SK-N-MC (cell line): ENCODE measurements at regions not wholly inside any gene's neighbourhood (a gene's known extent, or its start where the extent isn't known, plus 50 kb on each side); places are given as distances from the start of the nearest gene placed in this dataset.

Source experiments
- DNase-seq: peaks from one replicate; pipeline ENCODE4 v3.0.0-alpha.2; 2011; ENCODE audit warnings: low read depth, low spot score
- H3K27ac ChIP-seq: fragments of 200-600 bp; sonication (generic); 2 replicates; pipeline ENCODE4 v1.5.1; 2016; ENCODE audit warnings: mixed run types
- H3K36me3 ChIP-seq: fragments of 200-600 bp; sonication (generic); 2 replicates; pipeline ENCODE4 v1.6.1; 2017; ENCODE audit warnings: antibody characterized with exemption, low read length, mixed read lengths; ENCODE audit not compliant: insufficient read depth
- H3K4me3 ChIP-seq: fragments of 200-600 bp; sonication (generic); 2 replicates; pipeline ENCODE4 v1.5.1; 2016
- H3K9ac ChIP-seq: fragments of 200-600 bp; sonication (generic); 2 replicates; pipeline ENCODE4 v1.8.0; 2017; ENCODE audit warnings: mixed run types, mixed read lengths; ENCODE audit not compliant: insufficient read length
- H3K9me3 ChIP-seq: fragments of 200-600 bp; sonication (generic); 2 replicates; pipeline ENCODE4 v1.6.1; 2017; ENCODE audit warnings: low read depth, mild to moderate bottlenecking, antibody characterized with exemption, low read length, moderate library complexity, mixed read lengths
- EZH2 ChIP-seq: fragments of 200-600 bp; sonication (generic); IDR thresholded peaks from one replicate; pipeline ENCODE4 v1.6.1; 2017; ENCODE audit warnings: antibody characterized with exemption
- FOXP2 ChIP-seq: optimal IDR thresholded peaks from 2 replicates; pipeline ENCODE3; 2011; ENCODE audit warnings: mild to moderate bottlenecking, moderate library complexity; ENCODE audit not compliant: insufficient read depth; ENCODE audit errors: extremely low read length, control extremely low read depth
- POLR2AphosphoS5 ChIP-seq: IDR thresholded peaks from 2 replicates; pipeline ENCODE4 v1.6.1; 2012; ENCODE audit warnings: mild to moderate bottlenecking, low read depth, low read length, borderline replicate concordance

DNA sequence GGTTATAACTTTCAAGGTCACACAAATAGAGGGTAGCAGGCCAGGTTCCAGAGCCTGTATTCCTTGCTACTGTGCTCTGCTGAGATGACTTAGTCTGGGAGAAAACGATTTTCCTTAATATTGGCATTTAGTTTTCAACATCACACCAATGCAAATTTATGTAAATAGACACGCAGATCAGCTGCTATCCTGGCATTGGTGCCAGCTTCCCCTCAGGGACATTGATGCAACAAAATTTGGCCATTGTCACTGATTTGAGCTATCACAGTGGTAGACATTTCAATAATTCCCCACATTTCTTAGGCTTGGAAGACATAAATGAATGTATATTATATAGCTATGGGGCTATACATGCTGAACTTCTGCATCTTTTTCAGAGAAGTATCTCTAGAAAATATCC lies 71.6 kb upstream of the ASTN2 start:
- no peak overlapping the region for H3K9ac ChIP-seq
- no peak overlapping the region for H3K27ac ChIP-seq
- no peak overlapping the region for H3K4me3 ChIP-seq
- no peak for DNase-seq
- TF ChIP-seq FOXP2 (no peak), POLR2AphosphoS5 (no peak), EZH2 (no peak)
- no peaks in the 10 kb centered on the region for H3K36me3 ChIP-seq
- no peaks in the 10 kb centered on the region for H3K9me3 ChIP-seq

DNA sequence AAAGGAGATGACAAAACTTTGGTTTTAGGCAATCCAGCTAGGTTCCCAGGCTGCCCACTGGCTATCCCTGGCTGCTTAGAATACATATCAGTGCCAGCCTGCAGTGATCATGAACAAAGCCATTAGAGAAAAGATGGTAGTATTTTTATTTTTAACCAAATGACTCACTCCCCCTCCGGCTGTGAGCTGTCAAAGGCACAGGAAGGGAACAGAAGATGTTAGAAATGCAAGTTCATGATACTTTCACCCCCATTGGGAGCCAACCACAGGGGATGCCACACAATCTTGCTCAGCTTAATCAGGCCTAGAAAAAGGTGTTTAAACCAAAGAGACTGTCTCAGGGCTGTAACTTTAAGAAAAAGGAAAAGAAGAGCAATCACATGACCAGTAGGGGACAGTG lies 70.3 kb upstream of the ASTN2 start:
- Histone ChIP-seq H3K4me3 (no peak overlapping the region), H3K9me3 (no peaks in the 10 kb centered on the region), H3K36me3 (no peaks in the 10 kb centered on the region), H3K9ac (no peak overlapping the region), H3K27ac (no peak overlapping the region)
- DNase-seq, result no peak
- no peak for TF ChIP-seq EZH2
- TF ChIP-seq FOXP2, result no peak
- no peak for TF ChIP-seq POLR2AphosphoS5

DNA sequence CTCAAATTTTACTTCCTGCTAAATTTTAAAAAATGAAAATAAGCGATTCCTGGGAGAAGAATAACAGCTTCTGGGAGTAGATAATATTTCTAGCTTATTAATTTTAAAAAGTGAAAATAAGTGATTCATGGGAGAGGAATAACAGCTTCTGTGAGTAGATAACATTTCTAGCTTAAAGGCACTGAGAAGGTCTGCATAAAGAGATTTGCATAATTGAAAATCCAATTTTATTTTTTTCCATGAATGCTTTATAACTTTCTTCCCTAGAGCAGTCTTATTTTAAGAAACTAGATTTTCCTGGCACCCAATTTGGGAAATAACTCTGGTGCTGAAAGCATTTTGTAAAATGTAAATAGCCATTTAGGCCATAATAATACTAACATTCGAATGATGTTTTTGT lies 65.9 kb upstream of the ASTN2 start:
- no peak overlapping the region for H3K4me3 ChIP-seq
- no peak overlapping the region for H3K9ac ChIP-seq
- no peaks in the 10 kb centered on the region for H3K36me3 ChIP-seq
- TF ChIP-seq FOXP2, result no peak
- no peak for TF ChIP-seq EZH2
- no peak for TF ChIP-seq POLR2AphosphoS5
- no peak for DNase-seq
- no peak overlapping the region for H3K27ac ChIP-seq
- H3K9me3 ChIP-seq, result no peaks in the 10 kb centered on the region

DNA sequence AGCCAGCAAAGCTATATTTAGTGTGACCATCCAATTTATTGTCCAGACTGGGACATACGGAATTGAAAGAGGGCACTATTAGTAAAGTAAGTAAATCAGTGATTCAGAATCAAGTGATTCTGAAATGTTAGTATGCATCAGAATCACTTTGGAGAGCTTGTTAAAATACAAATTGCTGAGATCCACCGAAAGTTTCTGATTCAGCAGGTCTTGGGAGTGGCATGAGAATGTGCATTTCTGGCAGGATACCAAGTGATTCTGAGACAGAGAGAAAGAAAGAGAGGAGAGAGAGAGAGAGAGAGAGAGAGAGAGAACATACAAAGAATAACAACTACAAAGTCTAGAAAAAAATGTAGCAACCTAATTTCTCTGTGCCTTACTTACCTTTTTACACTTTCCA lies 65.4 kb upstream of the ASTN2 start:
- no peaks in the 10 kb centered on the region for H3K36me3 ChIP-seq
- no peak for TF ChIP-seq FOXP2
- no peak for DNase-seq
- H3K27ac ChIP-seq, result no peak overlapping the region
- H3K9me3 ChIP-seq, result no peaks in the 10 kb centered on the region
- no peak overlapping the region for H3K4me3 ChIP-seq
- no peak overlapping the region for H3K9ac ChIP-seq

DNA sequence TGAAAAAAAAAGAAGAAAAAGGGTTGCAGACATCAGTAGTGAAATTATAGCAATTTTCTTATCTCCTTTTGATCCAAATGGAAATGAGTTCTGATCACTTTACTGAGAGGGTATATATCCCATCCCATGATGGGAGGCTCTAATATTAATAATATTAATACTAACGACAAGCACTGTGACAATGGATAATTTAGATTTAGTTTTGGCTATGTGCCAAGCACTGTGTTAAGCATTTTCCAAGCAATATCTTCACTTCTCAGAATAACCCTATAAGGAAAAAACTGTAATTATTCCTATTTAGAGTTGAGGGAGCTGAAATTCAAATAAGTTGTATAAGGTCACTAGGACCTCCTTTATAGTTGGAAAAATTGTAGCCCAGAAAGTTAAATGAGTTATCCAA lies 58.4 kb upstream of the ASTN2 start:
- no peak for DNase-seq
- H3K4me3 ChIP-seq, result no peak overlapping the region
- H3K36me3 ChIP-seq, result no peaks in the 10 kb centered on the region
- TF ChIP-seq EZH2 (no peak), POLR2AphosphoS5 (no peak), FOXP2 (no peak)
- H3K9ac ChIP-seq, result no peak overlapping the region
- H3K27ac ChIP-seq, result no peak overlapping the region
- H3K9me3 ChIP-seq, result no peaks in the 10 kb centered on the region

DNA sequence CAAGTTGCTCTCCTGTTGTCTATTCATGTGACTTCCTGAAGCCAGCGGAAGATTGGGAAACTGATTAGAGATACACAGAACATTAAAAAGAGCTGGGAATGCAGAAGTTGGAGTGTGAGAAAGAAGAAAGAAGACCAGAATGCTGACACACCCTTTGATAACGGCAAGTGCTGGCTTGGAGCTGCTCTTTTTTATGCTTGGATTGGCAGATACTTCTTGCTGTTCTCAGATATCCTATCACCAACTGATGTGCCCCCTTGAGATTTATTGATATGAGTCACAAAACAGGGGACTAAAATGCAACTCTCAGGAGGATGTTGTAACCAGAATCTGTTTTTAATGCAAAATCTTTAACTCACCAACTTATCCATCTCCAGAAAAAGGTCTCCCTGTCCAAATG lies 56.0 kb upstream of the ASTN2 start:
- Histone ChIP-seq H3K9ac (no peak overlapping the region), H3K27ac (no peak overlapping the region), H3K36me3 (no peaks in the 10 kb centered on the region), H3K9me3 (no peaks in the 10 kb centered on the region), H3K4me3 (no peak overlapping the region)
- DNase-seq, result no peak
- TF ChIP-seq FOXP2 (no peak), EZH2 (no peak), POLR2AphosphoS5 (no peak)

DNA sequence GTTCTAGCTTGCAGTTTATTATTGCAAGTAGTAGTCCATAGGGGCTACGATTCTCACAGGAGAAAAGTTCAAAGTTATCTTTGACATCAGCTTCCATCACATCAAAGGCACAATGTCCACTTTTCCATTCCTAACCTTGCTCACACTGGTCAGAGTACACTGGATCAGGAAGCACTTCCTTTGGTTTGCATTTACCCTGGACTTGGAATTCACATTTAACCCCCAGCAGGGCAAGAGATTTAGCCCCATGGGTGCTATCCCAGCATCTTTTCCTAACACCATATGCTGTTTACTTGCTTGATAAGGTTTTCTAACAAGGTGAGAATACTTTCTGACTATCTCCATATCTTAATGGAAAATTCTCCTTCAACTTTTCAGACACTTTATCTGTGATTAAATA lies 55.6 kb upstream of the ASTN2 start:
- Histone ChIP-seq H3K9me3 (no peaks in the 10 kb centered on the region), H3K4me3 (no peak overlapping the region), H3K36me3 (no peaks in the 10 kb centered on the region), H3K9ac (no peak overlapping the region), H3K27ac (no peak overlapping the region)
- no peak for DNase-seq
- no peak for TF ChIP-seq FOXP2
- TF ChIP-seq EZH2, result no peak
- TF ChIP-seq POLR2AphosphoS5, result no peak

DNA sequence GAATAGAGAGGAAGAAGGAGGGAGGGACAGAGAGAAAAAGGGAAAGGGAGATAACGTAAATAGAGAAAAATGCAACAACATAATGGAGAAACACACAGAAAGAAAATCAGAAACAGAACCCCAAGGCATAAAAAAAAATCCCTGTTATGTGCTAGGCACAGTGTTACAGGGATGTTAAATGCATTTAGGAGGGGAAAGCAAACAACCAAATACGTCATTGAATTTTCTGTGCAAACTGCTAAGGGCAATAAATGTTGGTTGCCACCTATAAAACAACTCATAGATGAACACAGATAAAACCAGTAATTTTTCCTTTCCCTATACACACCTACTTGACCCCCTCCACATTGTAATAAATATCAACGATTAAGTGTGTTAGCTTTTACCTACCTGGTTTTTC lies 51.3 kb upstream of the ASTN2 start:
- TF ChIP-seq EZH2 (no peak), FOXP2 (no peak), POLR2AphosphoS5 (no peak)
- H3K36me3 ChIP-seq, result no peaks in the 10 kb centered on the region
- no peak overlapping the region for H3K27ac ChIP-seq
- no peaks in the 10 kb centered on the region for H3K9me3 ChIP-seq
- no peak for DNase-seq
- no peak overlapping the region for H3K4me3 ChIP-seq
- H3K9ac ChIP-seq, result no peak overlapping the region

DNA sequence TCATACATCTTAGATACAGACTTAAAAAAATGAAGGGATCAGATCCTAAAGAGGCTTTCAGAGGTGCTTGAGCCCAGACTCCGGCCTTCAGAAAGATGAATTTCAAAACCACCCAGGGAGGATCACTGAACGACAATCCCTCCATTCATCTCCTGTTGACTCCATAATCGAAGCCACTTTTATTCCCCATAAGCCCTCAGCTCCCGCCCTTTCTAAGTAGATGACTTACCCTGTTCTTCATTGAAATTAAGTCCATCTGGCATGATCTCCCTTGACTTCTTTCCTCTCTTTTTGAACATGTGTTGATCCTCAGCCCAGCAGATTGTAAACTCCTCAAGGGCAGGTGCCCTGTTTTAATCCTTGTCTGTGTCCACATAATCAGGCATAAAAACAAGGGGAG lies 50.8 kb upstream of the ASTN2 start:
- TF ChIP-seq POLR2AphosphoS5 (no peak), FOXP2 (no peak), EZH2 (no peak)
- DNase-seq, result no peak
- Histone ChIP-seq H3K9ac (no peak overlapping the region), H3K9me3 (no peaks in the 10 kb centered on the region), H3K36me3 (no peaks in the 10 kb centered on the region), H3K27ac (no peak overlapping the region), H3K4me3 (no peak overlapping the region)

DNA sequence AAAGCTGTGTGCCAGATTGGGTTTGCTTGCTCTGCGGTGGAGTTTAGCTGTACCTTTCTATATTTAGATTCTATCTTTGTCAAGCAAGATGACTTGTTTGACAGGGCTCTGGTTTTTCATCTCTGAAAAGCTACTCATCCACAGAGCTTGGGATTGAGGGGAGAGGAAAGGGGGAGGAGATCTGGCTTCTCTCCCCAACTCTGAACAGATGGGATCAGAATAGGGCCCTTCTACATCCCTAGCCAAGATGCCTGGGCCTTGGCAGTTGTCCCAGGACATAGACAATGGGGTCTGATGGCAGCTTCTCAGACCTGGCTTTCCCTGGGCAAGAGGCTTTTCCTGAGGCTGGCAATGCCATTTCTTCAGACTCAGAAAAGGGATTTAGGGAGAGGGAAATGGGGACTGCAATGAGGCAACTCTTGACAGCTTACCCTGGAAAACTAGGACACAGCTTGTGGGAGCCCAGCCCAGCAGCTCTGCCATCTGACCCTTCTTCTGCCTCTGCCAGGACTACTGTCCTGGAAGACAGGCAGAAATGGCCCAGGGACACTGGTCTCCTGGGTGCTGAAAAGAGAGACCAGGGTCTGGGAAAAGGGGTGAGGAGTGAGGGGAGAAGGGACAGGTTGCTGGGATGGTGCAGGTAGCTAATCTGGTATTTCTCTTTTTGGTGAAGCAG lies 50.2 kb upstream of the ASTN2 start:
- Histone ChIP-seq H3K36me3 (no peaks in the 10 kb centered on the region), H3K4me3 (no peak overlapping the region), H3K27ac (no peak overlapping the region), H3K9ac (no peak overlapping the region), H3K9me3 (no peaks in the 10 kb centered on the region)
- no peak for DNase-seq
- no peak for TF ChIP-seq FOXP2
- TF ChIP-seq POLR2AphosphoS5, result no peak
- TF ChIP-seq EZH2, result no peak
